Ecto neural progenitor cell (in vitro differentiated cells): ENCODE measurements at regions not wholly inside any gene's neighbourhood (a gene's known extent, or its start where the extent isn't known, plus 50 kb on each side); places are given as distances from the start of the nearest gene placed in this dataset.
"Not testable (repeated sequence)": the region's sequence is repeated elsewhere in the genome, so short reads cannot be mapped to it uniquely, and the experiment has no call there.

Experiments used
- DNase-seq: peaks from one replicate; pipeline ENCODE4 v3.0.0-alpha.2; 2018; ENCODE audit warnings: low spot score

DNA sequence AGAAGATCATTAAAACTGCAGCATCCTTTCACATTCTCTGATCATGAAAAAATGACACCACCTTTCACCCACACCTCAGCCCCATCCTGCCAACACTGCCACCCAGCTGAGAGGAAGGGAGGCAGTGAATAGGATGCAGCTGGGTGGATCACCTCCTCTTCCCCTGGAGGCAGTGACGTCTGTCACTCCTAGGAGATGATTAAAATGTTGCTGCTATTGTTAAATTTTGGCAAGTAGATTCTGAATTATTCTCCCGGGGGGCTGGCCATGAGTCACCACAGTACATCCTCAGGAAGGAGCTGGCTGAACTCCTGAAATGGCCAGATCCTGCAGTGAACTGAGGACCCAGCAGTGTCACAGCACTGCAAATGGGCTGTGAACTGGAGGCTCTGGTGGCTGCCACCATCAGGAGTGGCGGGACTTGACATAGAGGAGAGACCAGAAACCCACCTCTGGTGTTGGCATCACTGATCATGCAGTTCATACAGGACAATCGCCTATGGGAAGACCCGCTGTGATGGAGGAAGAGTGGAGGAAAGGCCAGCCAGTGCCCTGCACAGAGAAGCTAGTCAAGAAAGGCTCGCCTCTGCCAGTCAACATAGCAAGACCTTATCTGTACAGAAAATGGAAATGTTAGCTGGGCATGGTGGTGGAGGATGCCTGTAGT, 199.1 kb downstream of the FAM43A start:
- DNase-seq, result peak; percentile 26

DNA sequence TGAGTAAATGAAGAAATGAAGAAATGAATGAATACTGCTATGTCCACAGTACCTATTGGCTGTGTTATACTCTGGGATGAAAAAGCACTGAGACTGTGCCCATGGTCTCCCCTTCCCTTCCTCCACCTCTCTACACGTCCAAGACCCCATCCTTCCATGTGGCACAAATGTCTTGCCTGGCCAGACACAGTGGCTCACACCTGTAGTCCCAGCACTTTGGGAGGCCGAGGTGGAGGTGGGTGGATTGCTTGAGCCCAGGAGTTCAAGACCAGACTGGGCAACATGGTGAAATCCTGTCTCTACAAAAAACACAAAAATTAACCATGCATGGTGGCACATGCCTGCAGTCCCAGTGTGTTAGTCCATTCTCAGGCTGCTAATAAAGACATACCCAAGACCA, 200.1 kb downstream of the FAM43A start:
- DNase-seq, result peak; percentile 10

DNA sequence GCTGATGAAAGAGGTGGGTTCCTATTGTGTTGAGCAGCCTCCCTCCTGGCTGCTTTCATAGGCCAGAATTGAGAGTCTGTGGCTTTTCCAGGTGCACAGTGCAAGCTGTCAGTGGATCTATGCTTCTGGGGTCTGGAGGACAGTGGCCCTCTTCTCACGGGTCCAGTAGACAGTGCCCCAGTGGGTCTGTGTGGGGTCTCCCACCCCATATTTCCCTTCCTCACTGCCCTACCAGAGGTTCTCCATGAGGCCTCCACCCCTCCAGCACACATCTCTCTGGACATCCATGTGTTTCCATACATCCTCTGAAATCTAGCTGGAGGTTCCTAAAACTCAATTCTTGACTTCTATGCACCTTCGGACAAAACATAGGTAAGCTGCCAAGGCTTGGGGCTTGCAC, 201.2 kb downstream of the FAM43A start:
- peak; percentile 17 for DNase-seq

DNA sequence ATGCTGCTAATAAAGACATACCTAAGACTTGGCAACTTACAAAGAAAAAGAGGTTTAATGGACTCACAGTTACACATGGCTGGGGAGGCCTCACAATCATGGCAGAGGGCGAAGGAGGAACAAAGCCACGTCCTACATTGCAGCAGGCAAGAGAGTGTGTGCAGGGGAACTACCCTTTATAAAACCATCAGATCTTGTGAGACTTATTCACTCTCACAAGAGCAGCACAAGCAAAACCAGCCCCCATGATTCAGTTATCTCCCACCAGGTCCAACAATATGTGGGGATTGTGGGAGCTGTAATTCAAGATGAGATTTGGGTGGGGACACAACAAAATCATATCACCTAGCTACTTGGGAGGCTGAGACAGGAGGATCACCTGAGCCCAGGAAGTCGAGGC, 202.4 kb downstream of the FAM43A start:
- not testable (repeated sequence) for DNase-seq

DNA sequence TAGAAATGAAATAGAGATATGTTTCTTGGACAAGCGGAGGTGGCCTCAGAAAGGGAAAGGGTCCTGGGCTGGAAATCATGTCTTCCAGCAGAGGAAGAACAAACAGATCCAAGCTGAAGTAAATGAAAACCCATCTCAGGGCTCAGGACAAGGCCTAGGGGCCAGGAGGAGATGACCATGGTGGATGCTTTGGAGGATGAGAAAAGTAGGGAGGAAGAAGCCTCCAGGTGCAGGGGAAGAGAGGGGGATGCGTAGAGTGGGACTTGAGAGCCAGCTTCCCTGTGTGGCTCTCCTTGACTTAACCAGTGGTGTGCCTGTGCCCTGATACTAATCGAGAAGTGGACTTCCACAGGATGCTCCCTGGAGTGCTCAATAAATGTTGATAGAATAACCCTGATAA, 203.2 kb downstream of the FAM43A start:
- DNase-seq, result peak; percentile 7

DNA sequence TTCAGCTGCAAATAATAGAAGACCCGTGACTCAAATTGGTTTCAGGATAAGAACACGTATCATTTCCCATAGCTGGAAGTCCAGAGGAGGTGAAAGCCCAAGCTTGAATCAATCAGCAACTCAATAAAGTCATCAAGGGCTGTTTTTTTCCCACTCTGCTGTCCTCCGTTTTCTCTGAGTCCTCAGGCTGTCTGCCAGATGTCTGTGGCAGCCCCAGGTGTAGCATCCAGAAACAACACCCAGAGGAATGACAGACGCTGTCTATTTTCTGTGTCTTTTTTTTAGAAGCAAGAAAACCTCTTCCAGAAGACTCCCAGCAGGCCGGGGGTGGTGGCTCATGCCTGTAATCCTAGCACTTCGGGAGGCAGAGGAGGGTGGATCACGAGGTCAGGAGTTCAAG, 204.4 kb downstream of the FAM43A start:
- DNase-seq, result peak; percentile 25

DNA sequence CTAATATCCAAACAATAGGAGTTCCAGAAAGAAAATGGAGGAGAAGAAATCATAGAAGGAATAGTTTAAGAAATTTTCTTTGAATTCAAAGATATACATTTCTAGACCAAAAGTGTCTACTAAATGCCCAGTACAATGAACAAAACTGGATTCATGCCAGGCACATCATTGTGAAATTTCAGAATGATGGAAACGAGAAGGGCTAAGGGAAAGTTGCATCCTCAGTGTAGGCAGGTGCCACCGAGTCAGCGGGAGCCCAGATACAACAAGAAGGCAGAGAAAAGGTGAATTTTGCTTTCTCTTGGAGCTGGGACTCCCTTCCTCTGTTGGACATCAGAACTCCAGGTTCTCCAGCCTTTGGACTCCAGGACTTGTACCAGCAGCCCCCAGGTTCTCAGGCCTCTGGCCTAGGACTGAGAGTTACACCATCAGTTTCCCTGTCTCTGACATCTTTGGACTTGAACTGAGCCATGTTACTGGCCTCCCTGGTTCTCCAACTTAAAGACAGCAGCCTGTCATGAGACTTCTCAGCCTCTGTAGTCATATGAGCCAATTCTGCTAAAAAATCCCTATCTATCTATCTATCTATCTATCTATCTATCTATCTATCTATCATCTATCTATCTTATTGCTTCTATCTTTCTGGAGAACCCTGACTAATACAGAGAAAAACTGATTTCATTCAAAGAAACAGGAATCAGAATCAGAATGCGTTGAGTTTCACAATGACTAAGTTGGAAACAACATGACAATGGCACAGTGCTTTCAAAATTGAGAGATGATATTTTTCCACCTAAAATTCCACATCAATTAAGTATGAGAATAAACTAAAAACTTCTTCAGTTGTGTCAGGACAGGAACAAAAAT, 207.7 kb downstream of the FAM43A start:
- no peak for DNase-seq

DNA sequence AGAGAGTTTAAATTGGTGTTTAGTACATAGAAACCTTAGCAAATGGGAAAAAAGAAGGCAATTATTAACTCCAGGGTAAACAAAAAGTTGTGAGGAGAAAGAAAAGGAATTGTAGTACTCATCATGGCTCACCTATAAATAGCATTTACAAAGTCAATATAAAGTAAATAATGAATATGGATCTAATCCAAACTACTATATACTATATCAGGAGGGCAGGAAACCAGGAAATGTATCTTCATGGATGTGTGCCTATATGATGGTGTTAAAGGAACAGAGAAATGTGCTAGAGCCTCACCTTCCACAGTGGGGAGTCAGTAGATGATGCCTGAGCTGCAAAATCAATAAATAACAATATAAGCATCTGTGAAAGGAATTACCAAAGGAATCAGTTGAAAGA, 208.9 kb downstream of the FAM43A start:
- DNase-seq, result no peak

DNA sequence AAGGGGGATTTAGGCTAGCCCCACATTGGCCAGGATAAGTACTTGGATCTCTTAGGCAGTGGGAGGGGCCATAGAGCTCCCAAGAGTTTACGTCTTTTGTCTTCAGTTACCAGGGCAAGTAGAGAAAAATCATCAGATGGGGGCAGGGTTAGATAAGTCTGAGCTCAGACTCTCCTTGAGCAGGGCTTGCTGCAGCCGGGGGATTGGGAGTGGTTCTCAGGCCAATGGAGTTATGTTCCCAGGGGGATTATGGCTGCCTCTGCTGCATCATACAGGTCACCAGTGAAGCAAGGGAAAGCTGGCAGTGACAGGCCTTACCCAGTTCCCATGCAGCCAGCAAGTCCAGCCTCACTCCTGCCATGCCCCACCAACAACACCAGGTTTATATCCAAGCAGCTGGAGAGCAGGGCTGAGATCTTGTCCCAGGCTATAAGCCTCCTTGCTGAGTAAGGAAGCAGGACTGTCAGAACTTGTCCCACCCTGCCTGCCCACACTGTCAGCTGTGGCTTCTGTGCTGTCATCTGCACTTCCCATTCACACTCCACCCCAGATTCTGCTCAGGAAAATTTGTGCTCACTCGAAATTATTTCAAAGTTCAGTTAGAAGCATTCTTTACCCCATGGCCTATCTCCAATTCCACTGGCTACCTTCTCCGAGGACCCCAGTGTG, 215.3 kb downstream of the FAM43A start:
- peak; percentile 35 for DNase-seq

DNA sequence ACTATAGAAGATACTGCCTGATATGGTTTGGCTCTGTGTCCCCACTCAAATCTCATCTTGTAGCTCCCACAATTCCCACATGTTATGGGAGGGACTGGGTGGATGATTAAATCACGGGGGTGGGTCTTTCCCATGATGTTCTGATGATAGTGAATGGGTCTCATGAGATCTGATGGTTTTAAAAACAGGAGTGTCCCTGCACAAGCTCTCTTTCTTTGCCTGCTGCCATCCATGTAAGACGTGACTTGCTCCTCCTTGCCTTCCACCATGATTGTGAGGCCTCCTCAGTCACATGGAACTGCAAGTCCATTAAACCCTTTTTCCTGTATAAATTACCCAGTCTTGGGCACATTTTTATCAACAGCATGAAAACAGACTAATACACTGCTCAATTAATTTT, 217.8 kb downstream of the FAM43A start:
- not testable (repeated sequence) for DNase-seq

DNA sequence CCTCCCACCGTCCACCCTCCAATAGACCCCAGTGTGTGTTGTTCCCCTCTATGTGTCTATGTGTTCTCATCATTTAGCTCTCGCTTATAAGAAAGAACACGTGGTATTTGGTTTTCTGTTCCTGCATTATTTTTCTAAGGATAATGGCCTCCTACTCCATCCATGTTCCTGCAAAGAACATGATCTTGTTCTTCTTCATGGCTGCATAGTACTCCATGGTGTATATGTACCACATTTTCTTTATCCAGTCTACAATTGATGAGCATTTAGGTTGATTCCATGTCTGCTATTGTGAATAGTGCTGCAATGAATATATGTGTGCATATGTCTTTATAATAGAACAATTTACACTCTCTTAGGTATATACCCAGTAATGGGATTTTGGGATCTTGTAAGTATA, 219.3 kb downstream of the FAM43A start:
- not testable (repeated sequence) for DNase-seq

DNA sequence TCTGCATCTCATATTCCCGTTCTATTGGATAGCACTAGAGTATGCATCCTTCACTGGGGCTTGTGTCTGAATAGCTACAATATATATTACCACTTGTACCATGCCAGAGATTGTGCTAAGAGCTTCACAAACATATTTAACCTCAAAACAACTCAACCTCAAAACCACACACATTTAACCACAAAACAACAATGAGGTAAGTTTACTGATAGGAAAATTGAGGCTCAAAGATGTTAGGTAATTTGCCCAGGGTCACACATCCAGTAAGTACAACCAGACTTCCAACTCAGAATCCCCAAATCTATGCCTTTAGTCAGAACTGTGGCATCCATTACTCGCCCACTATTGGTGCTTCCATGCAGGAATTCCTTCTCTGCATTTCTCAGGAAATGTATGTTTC, 220.0 kb downstream of the FAM43A start:
- no peak for DNase-seq

DNA sequence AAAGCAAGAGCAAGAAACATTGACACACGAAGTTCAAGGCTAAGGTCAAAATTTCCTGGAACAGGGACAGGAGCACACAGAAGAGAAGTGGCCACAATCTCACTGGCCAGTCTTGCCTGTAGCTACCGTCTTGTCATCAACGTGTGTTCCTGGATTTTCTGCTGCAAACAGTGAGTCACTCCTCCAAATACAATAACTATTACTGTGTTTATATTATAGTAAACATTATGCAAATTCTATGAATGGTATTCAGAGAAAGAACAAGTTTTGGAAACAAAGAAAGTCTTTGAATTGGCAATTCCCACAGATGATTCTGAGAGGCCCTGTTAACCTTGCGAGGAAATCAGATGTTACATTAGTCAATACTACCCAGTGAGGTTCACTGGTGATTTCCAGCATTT, 220.5 kb downstream of the FAM43A start:
- DNase-seq, result no peak

DNA sequence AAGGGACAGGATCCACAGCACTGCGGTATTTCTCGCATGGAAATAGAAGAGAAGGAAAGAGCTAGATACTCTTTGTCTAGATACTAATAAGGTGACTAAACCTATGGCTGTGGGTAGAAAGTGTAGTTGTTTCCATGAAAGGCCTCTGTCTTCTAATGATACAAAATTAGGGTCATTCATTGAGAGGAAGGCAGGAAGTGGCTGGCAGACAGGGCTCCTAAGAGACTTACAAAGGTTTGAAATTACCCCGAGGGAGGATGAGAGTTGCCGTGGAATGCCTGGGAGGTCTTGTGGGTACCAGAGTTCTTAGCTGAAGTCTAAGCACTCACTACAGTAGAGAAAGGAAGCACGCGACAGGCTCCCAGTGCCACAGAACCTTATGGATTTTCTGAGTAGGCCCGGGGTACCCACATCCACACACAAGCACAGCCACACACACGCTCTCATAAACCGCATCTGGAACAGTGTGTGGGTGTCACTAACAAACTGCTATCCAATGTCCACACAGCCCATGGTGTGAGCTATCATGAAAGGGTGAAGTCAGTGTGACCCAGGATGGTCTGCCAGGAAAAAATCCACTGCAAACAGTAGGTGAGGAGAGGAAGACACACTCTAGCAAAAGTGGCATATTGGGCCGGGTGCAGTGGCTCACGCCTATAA, 221.4 kb downstream of the FAM43A start:
- peak; percentile 37 for DNase-seq

DNA sequence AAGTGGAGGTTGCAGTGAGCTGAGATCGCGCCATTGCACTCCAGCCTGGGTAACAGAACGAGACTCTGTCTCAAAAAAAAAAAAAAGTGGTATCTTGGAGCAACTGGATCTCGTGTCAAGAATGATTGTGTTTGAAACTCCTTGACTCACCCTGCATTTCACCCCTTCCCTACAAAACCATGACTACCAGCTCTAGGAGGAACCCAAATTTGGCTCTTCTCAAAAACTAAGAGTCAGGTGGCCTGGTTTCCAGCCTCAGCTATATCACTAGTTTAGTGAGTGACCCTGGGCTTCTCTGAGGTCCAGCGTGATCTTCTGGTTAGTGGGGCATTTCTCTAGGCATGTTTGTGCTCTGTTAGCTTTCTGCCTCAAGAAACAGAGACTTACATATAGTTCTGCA, 222.1 kb downstream of the FAM43A start:
- no peak for DNase-seq

DNA sequence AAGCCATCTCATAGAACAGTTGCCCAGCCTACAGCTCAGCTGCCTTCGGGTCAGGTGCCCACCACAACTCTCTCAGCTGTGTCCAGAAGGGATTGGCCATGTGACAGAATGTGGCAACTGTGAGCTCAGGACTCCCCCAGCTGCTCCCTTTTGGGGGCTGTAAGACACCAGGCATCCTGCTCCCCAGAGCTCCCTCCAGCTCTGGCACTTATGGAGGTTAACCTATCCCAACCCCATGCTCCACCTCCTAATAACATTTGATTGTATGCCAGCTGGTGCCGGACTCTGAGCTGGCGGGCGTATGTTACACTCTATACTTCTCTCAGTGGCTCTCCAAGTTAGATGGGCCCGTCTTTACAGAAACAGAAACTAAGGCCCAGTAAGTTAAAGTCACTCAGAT, 222.8 kb downstream of the FAM43A start:
- DNase-seq, result peak; percentile 21

DNA sequence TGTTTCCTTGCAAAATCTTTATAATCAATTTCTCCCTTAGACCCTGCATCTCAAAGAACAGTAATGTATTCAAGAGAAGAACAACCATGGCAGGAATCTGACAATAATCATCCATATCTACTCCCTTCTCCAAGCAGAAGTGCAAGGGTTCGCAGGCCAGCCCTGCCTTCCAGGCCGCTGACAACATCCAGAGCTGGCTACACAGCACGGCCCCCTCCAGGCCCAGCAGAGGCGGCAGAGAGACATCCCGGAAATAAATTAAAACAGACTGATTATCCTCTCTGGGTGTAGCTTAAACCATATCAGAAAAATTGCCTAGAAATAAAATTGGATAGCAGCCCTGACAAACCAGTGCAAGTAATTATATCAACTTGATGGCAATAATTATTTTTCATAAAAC, 223.3 kb downstream of the FAM43A start:
- DNase-seq, result peak; percentile 25

DNA sequence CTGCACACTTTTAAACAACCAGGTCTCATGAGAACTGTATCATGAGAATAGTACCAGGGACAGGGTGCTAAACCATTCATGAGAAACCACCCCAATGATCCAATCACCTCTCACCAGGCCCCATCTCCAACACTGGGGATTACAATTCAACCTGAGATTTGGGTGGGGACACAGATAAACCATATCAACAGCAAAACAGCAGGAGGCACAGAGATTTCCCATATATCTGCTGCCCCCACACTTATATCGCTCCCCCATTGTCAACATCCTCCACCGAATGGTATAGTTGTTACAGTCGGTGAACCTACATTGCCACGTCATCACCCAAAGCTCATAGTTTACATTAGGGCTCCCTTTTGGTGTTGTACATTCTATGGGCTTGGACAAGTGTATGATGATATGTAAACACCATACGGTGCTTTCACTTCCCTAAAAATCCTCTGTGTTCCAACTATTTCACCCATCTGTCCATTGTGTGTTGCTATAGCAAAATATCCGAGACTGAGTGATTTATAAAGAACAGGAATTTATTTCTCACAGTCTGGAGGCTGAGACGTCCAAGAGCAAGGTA, 224.8 kb downstream of the FAM43A start:
- DNase-seq, result no peak

DNA sequence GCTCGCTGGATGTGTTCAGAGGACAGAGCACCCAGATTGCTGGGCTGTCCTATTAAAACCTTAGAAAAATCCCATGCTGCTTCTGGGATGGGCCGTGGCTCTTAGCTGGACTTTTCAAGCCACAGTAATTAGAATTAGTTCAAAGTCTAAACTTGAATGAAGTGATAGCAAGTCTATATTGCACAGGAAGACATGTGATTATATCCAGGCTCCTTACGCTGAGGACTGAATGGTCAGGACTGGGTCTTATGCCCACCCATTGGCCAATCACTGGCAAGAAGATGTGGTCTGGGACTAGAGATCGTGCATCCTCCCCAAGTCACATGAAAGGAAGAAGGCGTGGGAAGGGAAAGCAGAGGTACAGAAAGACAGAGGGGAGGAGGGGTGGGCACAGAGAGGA, 227.6 kb downstream of the FAM43A start:
- DNase-seq, result no peak

DNA sequence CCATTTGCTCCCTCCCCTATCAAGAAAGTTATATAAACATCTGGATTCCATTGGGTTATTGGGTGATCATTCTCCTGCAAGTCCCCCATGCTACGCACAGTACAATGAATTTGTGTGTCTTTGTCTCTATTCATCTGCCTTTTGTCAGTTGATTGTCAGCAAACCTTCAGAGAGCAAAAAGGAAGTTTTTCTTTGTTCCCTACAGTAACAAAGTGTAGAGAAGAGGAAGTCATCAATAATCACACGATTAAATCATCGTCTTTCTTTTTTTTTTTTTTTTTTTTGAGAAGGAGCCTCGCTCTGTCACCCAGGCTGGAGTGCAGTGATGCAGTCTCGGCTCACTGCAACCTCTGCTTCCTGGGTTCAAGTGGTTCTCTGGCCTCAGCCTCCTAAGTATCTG, 239.2 kb downstream of the FAM43A start:
- DNase-seq, result not testable (repeated sequence)

DNA sequence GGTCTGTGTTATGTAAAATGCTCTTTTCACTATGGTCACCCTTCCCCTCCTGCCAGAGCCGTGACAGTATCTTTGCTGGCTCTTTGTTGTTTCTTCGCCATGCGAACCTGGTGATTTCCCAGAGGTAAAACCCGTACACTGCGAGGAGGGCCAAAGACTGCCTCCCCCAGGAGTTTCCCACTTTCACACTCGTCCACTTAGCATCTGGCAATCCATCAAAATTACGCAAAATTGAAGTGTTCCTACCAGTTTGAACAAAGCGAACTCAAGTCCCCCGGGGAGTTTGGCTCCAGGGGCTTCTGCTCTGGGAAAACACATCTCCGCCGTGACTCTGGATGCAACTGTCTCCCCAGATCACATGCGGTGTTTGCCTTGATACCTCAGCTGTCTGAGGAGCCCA, 239.9 kb downstream of the FAM43A start:
- DNase-seq, result no peak

DNA sequence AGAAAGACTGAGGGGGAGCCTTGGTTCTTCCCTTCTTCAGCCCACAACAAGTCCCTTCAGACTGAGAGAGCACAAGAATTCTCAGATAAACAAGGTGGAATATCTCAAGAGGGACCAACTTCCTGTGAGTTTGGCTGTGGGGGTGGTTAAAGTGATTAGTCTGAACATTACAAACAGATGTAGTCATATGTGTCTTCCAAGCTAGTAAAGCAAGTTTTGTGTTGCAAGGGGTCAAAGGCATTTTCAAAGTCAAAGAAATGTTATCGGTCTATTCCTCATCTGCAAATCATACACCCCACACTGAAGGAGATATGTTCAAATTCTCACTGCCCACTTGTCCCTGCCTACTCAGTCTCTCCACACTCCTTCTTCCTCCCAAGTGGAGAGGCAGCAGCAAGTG, 242.5 kb downstream of the FAM43A start:
- DNase-seq, result no peak
